GM12864 (cell line): ENCODE measurements at regions not wholly inside any gene's neighbourhood (a gene's known extent, or its start where the extent isn't known, plus 50 kb on each side); places are given as distances from the start of the nearest gene placed in this dataset.

Source experiments
- DNase-seq: peaks from one replicate; pipeline ENCODE4 v3.0.0-alpha.2; 2011; ENCODE audit warnings: low read depth
- H3K4me3 ChIP-seq: 2 replicates; pipeline ENCODE4 v1.5.1; 2011; ENCODE audit warnings: mild to moderate bottlenecking, low read depth, low read length, control low read depth
- TF ChIP-seq, protein P1 (sequence below): IDR thresholded peaks from 2 replicates; pipeline ENCODE4 v1.5.1; 2011; ENCODE audit warnings: low read depth, mild to moderate bottlenecking, moderate library complexity, low read length, control low read depth, inconsistent platforms; ENCODE audit errors: missing control alignments

DNA sequence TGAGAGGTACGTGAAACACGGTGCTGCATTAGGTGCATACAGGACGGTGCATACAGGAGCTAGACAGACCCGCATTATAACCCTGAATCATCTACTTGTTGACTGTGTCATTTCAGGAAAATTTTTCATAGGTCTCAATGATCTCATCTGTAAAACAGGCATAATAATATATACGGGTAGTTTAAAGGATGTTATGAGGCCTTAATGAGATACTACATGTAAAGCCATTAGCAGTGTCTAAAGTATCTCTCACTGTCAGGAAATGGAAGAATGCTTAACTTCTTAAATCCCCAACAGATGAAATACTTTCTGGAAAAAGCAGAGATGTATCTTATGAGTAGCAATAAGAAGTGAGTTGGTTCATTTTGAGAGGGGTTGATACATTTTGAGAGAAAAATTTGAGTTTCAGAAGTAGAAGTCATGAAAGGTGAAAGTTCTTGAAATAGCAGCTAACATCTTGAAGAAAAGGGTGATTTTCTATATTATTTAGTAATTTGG, 669.6 kb downstream of the PTPRC start:
- TF ChIP-seq, protein P1, sequence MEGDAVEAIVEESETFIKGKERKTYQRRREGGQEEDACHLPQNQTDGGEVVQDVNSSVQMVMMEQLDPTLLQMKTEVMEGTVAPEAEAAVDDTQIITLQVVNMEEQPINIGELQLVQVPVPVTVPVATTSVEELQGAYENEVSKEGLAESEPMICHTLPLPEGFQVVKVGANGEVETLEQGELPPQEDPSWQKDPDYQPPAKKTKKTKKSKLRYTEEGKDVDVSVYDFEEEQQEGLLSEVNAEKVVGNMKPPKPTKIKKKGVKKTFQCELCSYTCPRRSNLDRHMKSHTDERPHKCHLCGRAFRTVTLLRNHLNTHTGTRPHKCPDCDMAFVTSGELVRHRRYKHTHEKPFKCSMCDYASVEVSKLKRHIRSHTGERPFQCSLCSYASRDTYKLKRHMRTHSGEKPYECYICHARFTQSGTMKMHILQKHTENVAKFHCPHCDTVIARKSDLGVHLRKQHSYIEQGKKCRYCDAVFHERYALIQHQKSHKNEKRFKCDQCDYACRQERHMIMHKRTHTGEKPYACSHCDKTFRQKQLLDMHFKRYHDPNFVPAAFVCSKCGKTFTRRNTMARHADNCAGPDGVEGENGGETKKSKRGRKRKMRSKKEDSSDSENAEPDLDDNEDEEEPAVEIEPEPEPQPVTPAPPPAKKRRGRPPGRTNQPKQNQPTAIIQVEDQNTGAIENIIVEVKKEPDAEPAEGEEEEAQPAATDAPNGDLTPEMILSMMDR = no peak
- DNase-seq = no peak
- H3K4me3 ChIP-seq = no peak overlapping the region

DNA sequence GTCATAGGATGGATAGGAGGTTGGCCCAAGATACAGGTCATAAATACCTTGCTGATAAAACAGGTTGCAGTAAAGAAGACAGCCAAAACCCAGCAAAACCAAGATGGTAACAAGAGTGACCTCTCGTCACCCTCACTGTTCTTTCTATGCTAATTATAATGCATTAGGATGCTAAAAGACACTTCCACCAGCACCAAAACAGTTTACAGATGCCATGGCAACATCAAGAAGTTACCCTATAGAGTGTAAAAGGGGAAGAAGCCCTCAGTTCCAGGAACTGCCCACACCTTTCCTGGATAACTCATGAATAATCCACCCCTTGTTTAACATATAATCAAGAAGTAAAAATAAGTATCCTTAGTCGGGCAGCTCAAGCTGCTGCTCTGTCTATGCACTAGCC, 671.9 kb downstream of the PTPRC start:
- DNase-seq = no peak
- H3K4me3 ChIP-seq = no peak overlapping the region
- TF ChIP-seq, protein P1 = no peak

DNA sequence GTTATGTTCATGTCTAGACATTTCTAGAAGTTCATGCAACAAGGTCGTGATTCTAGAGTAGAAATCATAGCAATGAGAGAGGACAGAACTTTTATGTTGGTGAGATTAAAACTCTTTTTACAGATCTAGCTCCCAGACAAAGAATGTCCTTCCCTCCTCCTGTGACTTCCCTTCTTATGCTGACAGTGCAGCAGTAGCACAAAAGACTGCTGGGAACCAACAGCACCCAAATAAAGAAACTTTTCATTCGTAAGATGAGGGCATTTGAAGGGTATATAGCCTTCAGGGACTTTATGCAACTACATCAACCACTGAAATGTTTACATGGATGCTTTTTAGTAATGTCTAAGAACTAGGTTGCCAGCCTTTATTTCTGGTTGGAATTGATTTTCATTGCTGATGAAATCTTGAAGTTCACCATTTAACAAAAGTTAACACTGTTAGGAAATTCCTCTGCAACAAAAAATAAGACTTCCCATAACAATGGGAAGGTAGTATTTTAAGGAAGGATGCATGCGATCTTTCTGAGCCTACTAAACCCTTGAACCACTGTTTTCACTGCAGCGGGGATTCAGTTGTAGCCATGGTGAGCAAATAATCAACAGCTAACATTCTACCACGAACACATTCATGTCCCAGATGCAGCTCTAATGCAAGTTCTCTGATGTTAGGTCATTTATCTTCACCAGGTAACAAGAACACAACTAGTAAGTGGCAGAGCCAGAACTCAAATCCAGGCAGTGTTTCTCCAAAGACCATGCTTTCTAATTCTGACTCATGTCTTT, 672.8 kb downstream of the PTPRC start:
- DNase-seq = no peak
- no peak overlapping the region for H3K4me3 ChIP-seq
- TF ChIP-seq, protein P1 = no peak

DNA sequence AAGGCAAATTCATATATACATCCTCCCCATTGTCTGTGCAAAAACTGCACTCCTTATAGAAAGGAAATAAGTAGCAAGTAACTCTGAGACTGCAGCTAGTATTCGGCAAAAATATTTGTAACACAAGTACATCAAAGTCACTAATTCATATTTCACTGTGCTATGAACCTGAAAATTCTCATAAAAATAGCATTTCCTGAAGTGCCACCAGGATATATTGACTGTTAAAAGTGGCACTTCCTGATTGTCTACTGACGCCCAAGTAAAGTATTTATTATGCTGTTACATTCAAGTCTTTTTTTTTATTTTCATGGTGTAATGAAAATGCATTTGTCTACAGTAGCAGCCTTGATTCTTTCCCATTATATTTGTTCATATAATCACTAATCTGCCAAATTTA, 673.8 kb downstream of the PTPRC start:
- H3K4me3 ChIP-seq = no peak overlapping the region
- TF ChIP-seq, protein P1 = no peak
- DNase-seq = no peak

DNA sequence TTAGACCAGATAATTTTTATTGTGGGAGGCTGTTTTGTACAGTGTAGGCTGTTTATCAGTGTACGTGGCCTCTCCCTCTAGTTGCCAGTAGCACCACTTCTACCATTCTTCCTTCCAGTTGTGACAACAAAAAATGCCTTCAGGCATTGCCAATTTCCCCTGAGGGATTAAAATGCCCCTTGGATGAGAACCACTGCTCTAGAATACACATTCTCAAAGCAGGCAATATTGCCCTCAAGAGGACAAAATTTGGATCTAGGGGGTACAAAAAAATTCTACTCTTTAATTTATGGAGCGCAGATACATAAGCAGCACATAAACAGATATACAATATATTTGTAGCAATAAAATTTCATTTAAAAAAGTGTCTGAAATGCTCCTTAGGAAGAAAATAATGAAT, 674.6 kb downstream of the PTPRC start:
- no peak overlapping the region for H3K4me3 ChIP-seq
- TF ChIP-seq, protein P1 = no peak
- no peak for DNase-seq

DNA sequence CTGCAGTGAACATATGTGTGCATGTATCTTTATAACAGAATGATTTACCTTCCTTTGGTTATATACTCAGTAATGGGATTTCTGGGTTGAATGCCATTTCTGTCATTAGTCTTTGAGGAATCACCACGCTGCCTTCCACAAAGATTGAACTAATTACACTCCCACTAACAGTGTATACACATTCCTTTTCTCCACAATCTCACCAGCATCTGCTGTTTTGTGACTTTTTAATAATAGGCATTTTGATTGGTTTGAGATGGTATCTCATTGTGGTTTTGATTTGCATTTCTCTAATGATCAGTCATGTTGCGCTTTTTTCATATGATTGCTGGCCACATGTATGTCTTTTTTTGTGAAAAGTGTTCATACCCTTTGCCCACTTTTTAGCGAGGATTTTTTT, 680.5 kb downstream of the PTPRC start:
- TF ChIP-seq, protein P1 = no peak
- DNase-seq = no peak
- H3K4me3 ChIP-seq = no peak overlapping the region

DNA sequence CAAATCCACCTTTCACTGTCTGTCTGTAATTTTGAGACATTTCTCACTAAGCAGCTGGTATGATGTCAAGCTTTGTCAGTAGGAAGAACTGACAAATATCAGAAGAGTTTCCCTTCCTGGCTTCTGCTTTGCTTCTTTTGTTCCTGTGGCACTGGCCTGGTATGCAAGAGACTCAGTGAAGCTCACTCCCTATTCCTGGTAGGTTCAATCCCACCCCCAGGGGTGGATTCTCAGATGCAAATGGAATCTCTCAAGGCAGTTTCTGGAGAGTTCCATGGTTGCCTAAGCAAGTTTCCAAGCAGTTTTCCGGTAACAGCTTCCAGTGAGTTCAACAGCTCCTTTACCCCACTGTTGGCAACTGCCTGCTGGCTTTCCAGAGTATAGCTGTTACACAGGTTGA, 683.4 kb downstream of the PTPRC start:
- TF ChIP-seq, protein P1 = no peak
- DNase-seq = no peak
- no peak overlapping the region for H3K4me3 ChIP-seq
